ENCODE measurements at regions not wholly inside any gene's neighbourhood (a gene's known extent, or its start where the extent isn't known, plus 50 kb on each side); places are given as distances from the start of the nearest gene placed in this dataset.

GRCh38 chr13:50074843-50075242, 59.6 kb downstream of the KCNRG start:
- DNase-seq (ENCODE audit: low read depth in 2 of 2), result peak in 1 of 2 donors; percentile 23
- peak overlapping the region; percentile 20 for H3K27ac ChIP-seq (ENCODE audit: insufficient read depth, low read length)
- H3K4me3 ChIP-seq (replicated peaks in 1 of 4; ENCODE audit: control extremely low read depth in 1 of 4, insufficient read depth in 1 of 4, low read depth in 3 of 4, low read length in 4 of 4), result peak overlapping the region in 1 of 4 experiments; percentile 22

GRCh38 chr13:50075619-50076097, 60.4 kb downstream of the KCNRG start:
- no peak overlapping the region for H3K9ac ChIP-seq (ENCODE audit: insufficient read depth, low read length)
- TF ChIP-seq CTCF (conservative IDR thresholded peaks at IDR 0.05 in 1 of 2, IDR thresholded peaks at IDR 0.05 in 1 of 2; ENCODE audit: low read depth in 1 of 2, low read length in 2 of 2) (no peak), EZH2 (IDR thresholded peaks at IDR 0.05; ENCODE audit: low read length, missing control alignments) (no peak)
- peaks cover 100% of the 10 kb centered on the region for H3K79me2 ChIP-seq (ENCODE audit: control insufficient read depth, insufficient read depth, low read length)
- peak overlapping the region; percentile 16 for H3K27ac ChIP-seq (ENCODE audit: insufficient read depth, low read length)
- no peaks in the 10 kb centered on the region for H4K20me1 ChIP-seq (ENCODE audit: control insufficient read depth, extremely low read depth, insufficient read depth, low read length)
- H3K4me2 ChIP-seq (ENCODE audit: extremely low read depth, insufficient read depth, low read length), result peak overlapping the region; percentile 78
- H3K4me1 ChIP-seq (ENCODE audit: control insufficient read depth, extremely low read depth, insufficient read depth, low read length), result peaks cover 13% of the 10 kb centered on the region
- H3K4me3 ChIP-seq (replicated peaks in 1 of 4; ENCODE audit: control extremely low read depth in 1 of 4, insufficient read depth in 1 of 4, low read depth in 3 of 4, low read length in 4 of 4), result peak overlapping the region in 1 of 4 experiments; percentile 9
- no peaks in the 10 kb centered on the region for H3K36me3 ChIP-seq (ENCODE audit: control insufficient read depth, insufficient read depth, low read length)
- DNase-seq (ENCODE audit: low read depth in 2 of 2), result peak in 1 of 2 donors; percentile 48
- no peak overlapping the region for H2AFZ ChIP-seq (ENCODE audit: low read length)
- H3K9me3 ChIP-seq (ENCODE audit: control insufficient read depth, insufficient read depth, low read depth, low read length), result no peaks in the 10 kb centered on the region
- no peaks in the 10 kb centered on the region for H3K27me3 ChIP-seq (ENCODE audit: control insufficient read depth, insufficient read depth, low read length)

More at GRCh38 chr13:50074843-50075242, 59.6 kb downstream of the KCNRG start:
- Histone ChIP-seq H3K4me1 (ENCODE audit: control insufficient read depth, extremely low read depth, insufficient read depth, low read length) (peaks cover 13% of the 10 kb centered on the region), H3K4me2 (ENCODE audit: extremely low read depth, insufficient read depth, low read length) (peak overlapping the region; percentile 59), H2AFZ (ENCODE audit: low read length) (no peak overlapping the region), H3K9me3 (ENCODE audit: control insufficient read depth, insufficient read depth, low read depth, low read length) (no peaks in the 10 kb centered on the region), H4K20me1 (ENCODE audit: control insufficient read depth, extremely low read depth, insufficient read depth, low read length) (no peaks in the 10 kb centered on the region), H3K79me2 (ENCODE audit: control insufficient read depth, insufficient read depth, low read length) (peaks cover 100% of the 10 kb centered on the region), H3K9ac (ENCODE audit: insufficient read depth, low read length) (no peak overlapping the region), H3K27me3 (ENCODE audit: control insufficient read depth, insufficient read depth, low read length) (no peaks in the 10 kb centered on the region), H3K36me3 (ENCODE audit: control insufficient read depth, insufficient read depth, low read length) (no peaks in the 10 kb centered on the region)
- no peak for TF ChIP-seq EZH2 (IDR thresholded peaks at IDR 0.05; ENCODE audit: low read length, missing control alignments)
- TF ChIP-seq CTCF (conservative IDR thresholded peaks at IDR 0.05 in 1 of 2, IDR thresholded peaks at IDR 0.05 in 1 of 2; ENCODE audit: low read depth in 1 of 2, low read length in 2 of 2), result no peak

- Histone ChIP-seq H3K4me1 (ENCODE audit: control insufficient read depth, extremely low read depth, insufficient read depth, low read length) (peaks cover 5% of the 10 kb centered on the region), H3K27me3 (ENCODE audit: control insufficient read depth, insufficient read depth, low read length) (no peaks in the 10 kb centered on the region), H3K4me2 (ENCODE audit: extremely low read depth, insufficient read depth, low read length) (peak overlapping the region; percentile 51), H4K20me1 (ENCODE audit: control insufficient read depth, extremely low read depth, insufficient read depth, low read length) (no peaks in the 10 kb centered on the region), H3K79me2 (ENCODE audit: control insufficient read depth, insufficient read depth, low read length) (peaks cover 95% of the 10 kb centered on the region), H3K36me3 (ENCODE audit: control insufficient read depth, insufficient read depth, low read length) (no peaks in the 10 kb centered on the region), H2AFZ (ENCODE audit: low read length) (no peak overlapping the region), H3K9me3 (ENCODE audit: control insufficient read depth, insufficient read depth, low read depth, low read length) (no peaks in the 10 kb centered on the region), H3K27ac (ENCODE audit: insufficient read depth, low read length) (no peak overlapping the region), H3K9ac (ENCODE audit: insufficient read depth, low read length) (peak overlapping the region; percentile 16), H3K4me3 (replicated peaks in 1 of 4; ENCODE audit: control extremely low read depth in 1 of 4, insufficient read depth in 1 of 4, low read depth in 3 of 4, low read length in 4 of 4) (peak overlapping the region in 3 of 4 experiments; percentile 11 to 86 (median 23))
- TF ChIP-seq EZH2 (IDR thresholded peaks at IDR 0.05; ENCODE audit: low read length, missing control alignments) (no peak), CTCF (conservative IDR thresholded peaks at IDR 0.05 in 1 of 2, IDR thresholded peaks at IDR 0.05 in 1 of 2; ENCODE audit: low read depth in 1 of 2, low read length in 2 of 2) (no peak)
- DNase-seq (ENCODE audit: low read depth in 2 of 2), result peak in 1 of 2 donors; percentile 26
Measured at GRCh38 chr13:50077431-50077830, 62.2 kb downstream of the KCNRG start.

Measured in fibroblast of lung (primary cell).